HepG2 (cell line): ENCODE measurements at regions not wholly inside any gene's neighbourhood (a gene's known extent, or its start where the extent isn't known, plus 50 kb on each side); places are given as distances from the start of the nearest gene placed in this dataset.

ENCODE experiments used
- ATAC-seq: fragments of 200-7000 bp; cut with Tn5 transposase; 3 replicates; pipeline ENCODE4 v1.9.1; 2020; ENCODE audit warnings: mild to moderate bottlenecking, moderate library complexity
- BruUV-seq: library from RNA; stranded (reverse); fragments of 400-500 nt; replicated peaks from 2 replicates; lab custom pipeline; 2021; lab: Mats Ljungman, UMichigan
- CTCF ChIA-PET: fragments of 300-600 bp; formaldehyde crosslinking; extraction: SDS; loops from one replicate; lab custom pipeline; 2021; ENCODE audit warnings: low total read pairs, inconsistent platforms, low intra/inter-chr PET ratio; lab: Yijun Ruan, JAX
- POLR2A ChIA-PET: fragments of 350-600 bp; sonication (Branson Sonifier 250); formaldehyde crosslinking; loops from one replicate; lab custom pipeline; 2020; ENCODE audit warnings: antibody characterized with exemption, inconsistent platforms; lab: Yijun Ruan, JAX
- DNase-seq: peaks from one replicate; pipeline ENCODE4 v3.0.0-alpha.2; 2015; ENCODE audit warnings: low spot score
- FAIRE-seq: peaks from 3 replicates; lab custom pipeline; 2011; peaks lifted over from hg19 to GRCh38; lab: Jason Lieb, UNC
- H2AFZ ChIP-seq: one replicate; pipeline ENCODE4 v1.6.1; 2011; ENCODE audit warnings: low read length, inconsistent platforms
- H3K27ac ChIP-seq: fragments of 300-600 bp; 3 replicates; pipeline ENCODE4 v1.8.0; 2011; ENCODE audit warnings: mixed run types, mild to moderate bottlenecking, mixed read lengths, low read length, inconsistent platforms; ENCODE audit not compliant: insufficient read depth; ENCODE audit errors: extremely low read length
- H3K27me3 ChIP-seq, 2 experiments: fragments of 200-600 bp in 1 of 2; 2 replicates in 1 of 2; 3 replicates in 1 of 2; pipeline versions ENCODE4 v1.6.0 to v1.8.0; 2011; ENCODE audit warnings: low read length in 2 of 2, mild to moderate bottlenecking in 2 of 2, moderate library complexity in 2 of 2, inconsistent platforms in 1 of 2; ENCODE audit not compliant: insufficient read depth in 2 of 2, control insufficient read depth in 1 of 2
- H3K36me3 ChIP-seq, 2 experiments: fragments of 200-600 bp in 1 of 2; replicated peaks in 1 of 2; 2 replicates in 1 of 2; 3 replicates in 1 of 2; pipeline versions ENCODE4 v1.5.1 to v1.8.0; 2011; ENCODE audit warnings: low read length in 2 of 2, inconsistent platforms in 1 of 2; ENCODE audit not compliant: insufficient read depth in 2 of 2, control insufficient read depth in 1 of 2
- H3K4me1 ChIP-seq: 2 replicates; pipeline ENCODE4 v1.5.1; 2012; ENCODE audit warnings: low read length, inconsistent platforms; ENCODE audit not compliant: insufficient read depth
- H3K4me2 ChIP-seq: 2 replicates; pipeline ENCODE4 v1.6.0; 2011; ENCODE audit warnings: low read depth, low read length, inconsistent platforms
- H3K4me3 ChIP-seq, 3 experiments: fragments of 200-600 bp in 1 of 3; sonication (generic), shearing (Covaris generic) in 1 of 3; replicated peaks in 1 of 3; 2 replicates each; pipeline ENCODE4 v1.5.1; 2011 to 2016; ENCODE audit warnings: low read length in 3 of 3, inconsistent platforms in 2 of 3, low read depth in 2 of 3, mild to moderate bottlenecking in 2 of 3, control low read depth in 1 of 3, mixed read lengths in 1 of 3; ENCODE audit not compliant: insufficient read depth in 1 of 3
- H3K79me2 ChIP-seq: one replicate; pipeline ENCODE4 v1.6.1; 2011; ENCODE audit warnings: low read length, inconsistent platforms; ENCODE audit not compliant: insufficient read depth
- H3K9ac ChIP-seq: 2 replicates; pipeline ENCODE4 v1.6.0; 2011; ENCODE audit warnings: mild to moderate bottlenecking, low read depth, low read length, inconsistent platforms; ENCODE audit not compliant: insufficient read depth
- H3K9me3 ChIP-seq: 2 replicates; pipeline ENCODE4 v1.5.1; 2012; ENCODE audit warnings: mild to moderate bottlenecking, low read length
- H4K20me1 ChIP-seq: 2 replicates; pipeline ENCODE4 v1.6.0; 2011; ENCODE audit warnings: inconsistent platforms, mild to moderate bottlenecking, low read length, moderate library complexity; ENCODE audit not compliant: insufficient read depth
- HDAC1 ChIP-seq: sonication (generic); formaldehyde crosslinking; IDR thresholded peaks from 2 replicates; pipeline ENCODE4 v1.5.1; 2020; ENCODE audit warnings: mild to moderate bottlenecking, missing genetic modification reagents
- HNF1A ChIP-seq, 2 experiments: sonication (generic) in 1 of 2; formaldehyde crosslinking in 1 of 2; IDR thresholded peaks; 2 replicates each; pipeline versions ENCODE4 v1.4.0 to v1.6.1; 2016 to 2020; ENCODE audit warnings: borderline replicate concordance in 1 of 2, low read depth in 1 of 2, mild to moderate bottlenecking in 1 of 2, missing genetic modification reagents in 1 of 2
- MAFF ChIP-seq: IDR thresholded peaks from 2 replicates; pipeline ENCODE4 v1.6.1; 2011; ENCODE audit warnings: low read depth, low read length, improper control_type of control experiment
- MAFK ChIP-seq, 2 experiments: IDR thresholded peaks in 1 of 2; conservative IDR thresholded peaks in 1 of 2; 2 replicates each; pipeline ENCODE4 v1.6.1; 2011; ENCODE audit warnings: improper control_type of control experiment in 2 of 2, low read length in 2 of 2
- MXD1 ChIP-seq: sonication (generic); formaldehyde crosslinking; IDR thresholded peaks from 2 replicates; pipeline ENCODE4 v1.4.0; 2020; ENCODE audit warnings: mild to moderate bottlenecking, missing genetic modification reagents
- NBN ChIP-seq: fragments of 450-650 bp; conservative IDR thresholded peaks from 2 replicates; pipeline ENCODE4 v1.6.1; 2017
- RFXANK ChIP-seq: IDR thresholded peaks from 2 replicates; pipeline ENCODE4 v1.6.1; 2016
- SIX4 ChIP-seq: sonication (generic); formaldehyde crosslinking; IDR thresholded peaks from 2 replicates; pipeline ENCODE4 v1.4.0; 2020; ENCODE audit warnings: missing genetic modification reagents
- TSC22D2 ChIP-seq: sonication (generic); formaldehyde crosslinking; IDR thresholded peaks from 2 replicates; pipeline ENCODE4 v1.5.1; 2020; ENCODE audit warnings: missing genetic modification reagents, mild to moderate bottlenecking, borderline replicate concordance
- ZNF136 ChIP-seq: sonication (generic); formaldehyde crosslinking; IDR thresholded peaks from 2 replicates; pipeline ENCODE4 v1.8.1; 2022; ENCODE audit warnings: low read depth, mild to moderate bottlenecking, moderate library complexity, missing genetic modification reagents
- ZNF569 ChIP-seq: sonication (generic); formaldehyde crosslinking; IDR thresholded peaks from 2 replicates; pipeline ENCODE4 v1.5.0; 2020; ENCODE audit warnings: mild to moderate bottlenecking, missing genetic modification reagents, moderate library complexity, borderline replicate concordance
- ZNF614 ChIP-seq: IDR thresholded peaks from 2 replicates; pipeline ENCODE4 v1.6.1; 2018; ENCODE audit warnings: missing biosample characterization, missing genetic modification reagents, inconsistent platforms, borderline replicate concordance
- ZNF773 ChIP-seq: sonication (generic); formaldehyde crosslinking; IDR thresholded peaks from 2 replicates; pipeline ENCODE4 v1.4.0; 2020; ENCODE audit warnings: missing genetic modification reagents, borderline replicate concordance
- ZNF776 ChIP-seq: sonication (generic); formaldehyde crosslinking; IDR thresholded peaks from 2 replicates; pipeline ENCODE4 v1.4.0; 2020; ENCODE audit warnings: mild to moderate bottlenecking, missing genetic modification reagents
- ZSCAN5A ChIP-seq: sonication (generic); formaldehyde crosslinking; IDR thresholded peaks from 2 replicates; pipeline ENCODE4 v1.8.0; 2022; ENCODE audit warnings: mild to moderate bottlenecking, missing genetic modification reagents, borderline replicate concordance
- WGBS: methylation state at CpG from one replicate; pipeline ENCODE4 v1.1.6; 2017; ENCODE audit warnings: low lambda C conversion rate; 5-methylcytosine and 5-hydroxymethylcytosine counted together
- in situ Hi-C: cut with HindIII; loops from 2 replicates; pipeline ENCODE4 v1.10.0; 2017; ENCODE audit warnings: low pct_unique_long_range_greater_than_20kb; ENCODE audit not compliant: extremely low pct_ligation_motif_present
- intact Hi-C: fragments of 100-400 bp; cut with micrococcal nuclease; formaldehyde crosslinking; loops from one replicate; pipeline ENCODE4 v1.10.0; 2022; ENCODE audit not compliant: unreplicated experiment

GRCh38 chr9:130765137-130766020, 69.7 kb upstream of the ABL1 start:
- H3K27ac ChIP-seq: no peak overlapping the region
- intact Hi-C loops (no loop called here), in situ Hi-C loops (no loop called here)
- FAIRE-seq (no peak), ATAC-seq (no peak), DNase-seq (no peak)
- no peaks in the 10 kb centered on the region for H3K9me3 ChIP-seq
- no peak overlapping the region for H3K4me2 ChIP-seq
- no peak overlapping the region for H2AFZ ChIP-seq
- peaks cover 13% of the 10 kb centered on the region for H3K79me2 ChIP-seq
- no peak overlapping the region for H3K4me3 ChIP-seq
- H3K36me3 ChIP-seq: no peaks in the 10 kb centered on the region
- BruUV-seq: no TSS peak
- H3K9ac ChIP-seq: no peak overlapping the region
- TF ChIP-seq TSC22D2 (CRISPR knock-in tag) (no peak), HDAC1 (CRISPR knock-in tag) (no peak), MAFF (peak; percentile 62), HNF1A (IDR thresholded peaks at IDR 0.05; ENCODE audit: low read depth) (no peak), HNF1A (CRISPR knock-in tag; IDR thresholded peaks at IDR 0.05; ENCODE audit: borderline replicate concordance) (no peak), ZSCAN5A (CRISPR knock-in tag) (no peak), ZNF773 (CRISPR knock-in tag) (no peak), ZNF614 (CRISPR knock-in tag) (no peak), ZNF136 (CRISPR knock-in tag) (no peak), MAFK (conservative IDR thresholded peaks at IDR 0.05 in 1 of 2, IDR thresholded peaks at IDR 0.05 in 1 of 2; ENCODE audit: low read length in 2 of 2) (peak; percentile 72 to 83), MXD1 (CRISPR knock-in tag) (no peak), NBN (no peak), ZNF569 (CRISPR knock-in tag) (no peak), RFXANK (CRISPR knock-in tag) (no peak), ZNF776 (no peak), SIX4 (CRISPR knock-in tag) (no peak)
- POLR2A ChIA-PET: no interaction called here
- H3K4me1 ChIP-seq: peaks cover 32% of the 10 kb centered on the region
- 77% methylated on average over 8 of the region's 8 CpGs for WGBS
- no peaks in the 10 kb centered on the region; the same call in 1 of the 2 replicates for H4K20me1 ChIP-seq
- no peaks in the 10 kb centered on the region for H3K27me3 ChIP-seq
- CTCF ChIA-PET: no interaction called here
